Panc1 (cell line): ENCODE measurements at regions not wholly inside any gene's neighbourhood (a gene's known extent, or its start where the extent isn't known, plus 50 kb on each side); places are given as distances from the start of the nearest gene placed in this dataset.

Source experiments
- ATAC-seq: fragments of 200-7000 bp; cut with Tn5 transposase; 2 replicates; pipeline ENCODE4 v1.9.1; 2020; ENCODE audit warnings: mild to moderate bottlenecking, moderate library complexity
- BruUV-seq: library from RNA; stranded (reverse); fragments of 400-500 nt; replicated peaks from 2 replicates; lab custom pipeline; 2021; lab: Mats Ljungman, UMichigan
- CTCF ChIA-PET: fragments of 300-600 bp; sonication (Branson Sonifier 250); formaldehyde crosslinking; loops from one replicate; lab custom pipeline; 2022; ENCODE audit warnings: antibody characterized with exemption; lab: Charles Lee
- POLR2A ChIA-PET: fragments of 300-600 bp; sonication (Branson Sonifier 250); formaldehyde crosslinking; loops from one replicate; lab custom pipeline; 2022; ENCODE audit warnings: antibody characterized with exemption; lab: Charles Lee
- DNase-seq: peaks from one replicate; pipeline ENCODE4 v3.0.0-alpha.2; 2010; ENCODE audit warnings: low read depth, low spot score
- H3K27ac ChIP-seq: 2 replicates; pipeline ENCODE4 v1.5.1; 2011; ENCODE audit warnings: mild to moderate bottlenecking, low read length, inconsistent platforms
- H3K27me3 ChIP-seq: fragments of 200-500 bp; sonication (Bioruptor generic); 2 replicates; pipeline ENCODE4 v1.6.0; 2014; ENCODE audit warnings: low read length, inconsistent platforms; ENCODE audit not compliant: control insufficient read depth, insufficient read depth
- H3K36me3 ChIP-seq: fragments of 200-500 bp; sonication (Bioruptor generic); 2 replicates; pipeline ENCODE4 v1.5.1; 2014; ENCODE audit warnings: inconsistent platforms, mild to moderate bottlenecking, low read length, moderate library complexity; ENCODE audit not compliant: control insufficient read depth, insufficient read depth
- H3K4me1 ChIP-seq: 2 replicates; pipeline ENCODE4 v1.5.1; 2011; ENCODE audit warnings: inconsistent platforms, mild to moderate bottlenecking, low read length, moderate library complexity; ENCODE audit not compliant: control insufficient read depth, insufficient read depth
- H3K4me3 ChIP-seq, 2 experiments: 2 replicates each; pipeline ENCODE4 v1.5.1; 2011 to 2012; ENCODE audit warnings: low read depth in 2 of 2, low read length in 2 of 2, mild to moderate bottlenecking in 2 of 2, inconsistent platforms in 1 of 2, moderate library complexity in 1 of 2
- H3K9me3 ChIP-seq: fragments of 200-500 bp; sonication (Bioruptor generic); 2 replicates; pipeline ENCODE4 v1.5.1; 2014; ENCODE audit warnings: low read depth, mild to moderate bottlenecking, inconsistent platforms, low read length, moderate library complexity; ENCODE audit not compliant: control insufficient read depth, insufficient read depth
- CTCF ChIP-seq: fragments of 450-650 bp; IDR thresholded peaks from 2 replicates; pipeline ENCODE4 v1.5.1; 2017; ENCODE audit warnings: mild to moderate bottlenecking
- POLR2AphosphoS5 ChIP-seq: IDR thresholded peaks from 2 replicates; pipeline ENCODE4 v1.6.1; 2012; ENCODE audit warnings: mild to moderate bottlenecking, low read depth, low read length, moderate library complexity
- SIN3A ChIP-seq: IDR thresholded peaks from 2 replicates; pipeline ENCODE4 v1.6.1; 2012; ENCODE audit warnings: low read depth, mild to moderate bottlenecking, low read length, moderate library complexity, borderline replicate concordance; ENCODE audit not compliant: insufficient read depth
- TCF7L2 ChIP-seq: IDR thresholded peaks from 2 replicates; pipeline ENCODE4 v1.6.1; 2011; ENCODE audit warnings: mild to moderate bottlenecking, low read depth, low read length, inconsistent platforms
- in situ Hi-C: cut with HindIII; loops from 2 replicates; pipeline ENCODE4 v1.10.0; 2016; ENCODE audit warnings: low sequenced_read_pairs, low pct_unique_long_range_greater_than_20kb
- intact Hi-C: fragments of 100-400 bp; cut with micrococcal nuclease; formaldehyde crosslinking; loops from one replicate; pipeline ENCODE4 v1.10.0; 2022; ENCODE audit not compliant: unreplicated experiment
- TF ChIP-seq, protein P1 (sequence below), 2 experiments: IDR thresholded peaks; 2 replicates each; pipeline ENCODE4 v1.6.1; 2011 to 2012; ENCODE audit warnings: low read depth in 2 of 2, control low read depth in 1 of 2, low read length in 1 of 2, mild to moderate bottlenecking in 1 of 2, moderate library complexity in 1 of 2; ENCODE audit not compliant: insufficient read depth in 1 of 2

DNA sequence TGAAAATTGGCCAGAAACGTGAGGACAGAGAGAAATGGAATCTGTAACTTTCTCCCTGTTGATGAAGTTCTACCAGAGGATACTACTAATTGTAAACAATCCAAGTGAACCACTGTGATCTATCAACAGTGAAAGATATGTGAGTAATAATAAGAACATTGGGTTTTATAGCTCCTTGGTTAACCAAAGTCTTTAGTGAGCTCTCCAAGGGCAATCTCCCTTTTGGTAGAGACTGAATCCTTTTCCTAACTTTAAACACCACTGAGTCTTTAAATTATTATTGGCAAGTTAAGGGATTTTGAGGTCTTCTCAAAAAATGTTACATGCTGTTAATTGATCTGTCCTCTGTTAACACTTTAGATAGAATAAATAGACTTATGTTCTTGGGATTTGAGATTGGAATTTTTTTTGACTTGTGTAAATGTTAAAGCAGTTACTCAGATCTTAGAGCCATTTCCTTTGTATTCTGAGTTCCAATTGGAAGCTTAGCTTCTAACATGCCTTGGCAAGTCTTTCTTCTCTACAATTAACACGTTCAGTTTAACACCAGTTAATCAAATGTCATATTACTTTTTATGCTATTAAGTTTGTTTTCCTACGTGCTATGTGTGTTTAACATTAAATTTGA, 338.2 kb upstream of the DDHD1 start:
- Histone ChIP-seq H3K27me3 (no peaks in the 10 kb centered on the region), H3K4me1 (no peaks in the 10 kb centered on the region), H3K36me3 (no peaks in the 10 kb centered on the region), H3K9me3 (no peaks in the 10 kb centered on the region), H3K27ac (no peak overlapping the region), H3K4me3 (no peak overlapping the region)
- no TSS peak for BruUV-seq
- intact Hi-C loops (no loop called here), in situ Hi-C loops (no loop called here)
- ATAC-seq (no peak), DNase-seq (no peak)
- ChIA-PET CTCF (interaction anchor here (1.1 kb wide), 1 partner anchor 49 kb away, joined by 3 read pairs; no protein-coding TSS in a partner anchor), POLR2A (no interaction called here)
- TF ChIP-seq, protein P1, sequence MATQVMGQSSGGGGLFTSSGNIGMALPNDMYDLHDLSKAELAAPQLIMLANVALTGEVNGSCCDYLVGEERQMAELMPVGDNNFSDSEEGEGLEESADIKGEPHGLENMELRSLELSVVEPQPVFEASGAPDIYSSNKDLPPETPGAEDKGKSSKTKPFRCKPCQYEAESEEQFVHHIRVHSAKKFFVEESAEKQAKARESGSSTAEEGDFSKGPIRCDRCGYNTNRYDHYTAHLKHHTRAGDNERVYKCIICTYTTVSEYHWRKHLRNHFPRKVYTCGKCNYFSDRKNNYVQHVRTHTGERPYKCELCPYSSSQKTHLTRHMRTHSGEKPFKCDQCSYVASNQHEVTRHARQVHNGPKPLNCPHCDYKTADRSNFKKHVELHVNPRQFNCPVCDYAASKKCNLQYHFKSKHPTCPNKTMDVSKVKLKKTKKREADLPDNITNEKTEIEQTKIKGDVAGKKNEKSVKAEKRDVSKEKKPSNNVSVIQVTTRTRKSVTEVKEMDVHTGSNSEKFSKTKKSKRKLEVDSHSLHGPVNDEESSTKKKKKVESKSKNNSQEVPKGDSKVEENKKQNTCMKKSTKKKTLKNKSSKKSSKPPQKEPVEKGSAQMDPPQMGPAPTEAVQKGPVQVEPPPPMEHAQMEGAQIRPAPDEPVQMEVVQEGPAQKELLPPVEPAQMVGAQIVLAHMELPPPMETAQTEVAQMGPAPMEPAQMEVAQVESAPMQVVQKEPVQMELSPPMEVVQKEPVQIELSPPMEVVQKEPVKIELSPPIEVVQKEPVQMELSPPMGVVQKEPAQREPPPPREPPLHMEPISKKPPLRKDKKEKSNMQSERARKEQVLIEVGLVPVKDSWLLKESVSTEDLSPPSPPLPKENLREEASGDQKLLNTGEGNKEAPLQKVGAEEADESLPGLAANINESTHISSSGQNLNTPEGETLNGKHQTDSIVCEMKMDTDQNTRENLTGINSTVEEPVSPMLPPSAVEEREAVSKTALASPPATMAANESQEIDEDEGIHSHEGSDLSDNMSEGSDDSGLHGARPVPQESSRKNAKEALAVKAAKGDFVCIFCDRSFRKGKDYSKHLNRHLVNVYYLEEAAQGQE (IDR thresholded peaks at IDR 0.05; ENCODE audit: insufficient read depth in 1 of 2, low read depth in 2 of 2, low read length in 1 of 2) = no peak
- TF ChIP-seq SIN3A (no peak), TCF7L2 (no peak), CTCF (no peak), POLR2AphosphoS5 (no peak)

GRCh38 chr14:53478174-53478573, 325.1 kb upstream of the DDHD1 start:
- DNase-seq (no peak), ATAC-seq (no peak)
- in situ Hi-C loops (no loop called here), intact Hi-C loops (no loop called here)
- Histone ChIP-seq H3K27ac (no peak overlapping the region), H3K36me3 (no peaks in the 10 kb centered on the region), H3K27me3 (no peaks in the 10 kb centered on the region), H3K4me1 (no peaks in the 10 kb centered on the region), H3K9me3 (no peaks in the 10 kb centered on the region), H3K4me3 (no peak overlapping the region)
- ChIA-PET CTCF (no interaction called here), POLR2A (no interaction called here)
- TF ChIP-seq CTCF = no peak
- TF ChIP-seq POLR2AphosphoS5 = no peak
- no peak for TF ChIP-seq TCF7L2
- TF ChIP-seq, protein P1 (IDR thresholded peaks at IDR 0.05; ENCODE audit: insufficient read depth in 1 of 2, low read depth in 2 of 2, low read length in 1 of 2) = no peak
- TF ChIP-seq SIN3A = no peak
- BruUV-seq = no TSS peak
